NCI-H187 (cell line): ENCODE measurements at regions not wholly inside any gene's neighbourhood (a gene's known extent, or its start where the extent isn't known, plus 50 kb on each side); places are given as distances from the start of the nearest gene placed in this dataset.
A peak's percentile ranks its signal among the peaks of the same experiment; 100 is the strongest.
"Not testable (repeated sequence)": the region's sequence is repeated elsewhere in the genome, so short reads cannot be mapped to it uniquely, and the experiment has no call there.

Experiments
- DNase-seq, 2 experiments: peaks; one replicate each; lab custom pipeline; 2025; lab: John Stamatoyannopoulos, UW

DNA sequence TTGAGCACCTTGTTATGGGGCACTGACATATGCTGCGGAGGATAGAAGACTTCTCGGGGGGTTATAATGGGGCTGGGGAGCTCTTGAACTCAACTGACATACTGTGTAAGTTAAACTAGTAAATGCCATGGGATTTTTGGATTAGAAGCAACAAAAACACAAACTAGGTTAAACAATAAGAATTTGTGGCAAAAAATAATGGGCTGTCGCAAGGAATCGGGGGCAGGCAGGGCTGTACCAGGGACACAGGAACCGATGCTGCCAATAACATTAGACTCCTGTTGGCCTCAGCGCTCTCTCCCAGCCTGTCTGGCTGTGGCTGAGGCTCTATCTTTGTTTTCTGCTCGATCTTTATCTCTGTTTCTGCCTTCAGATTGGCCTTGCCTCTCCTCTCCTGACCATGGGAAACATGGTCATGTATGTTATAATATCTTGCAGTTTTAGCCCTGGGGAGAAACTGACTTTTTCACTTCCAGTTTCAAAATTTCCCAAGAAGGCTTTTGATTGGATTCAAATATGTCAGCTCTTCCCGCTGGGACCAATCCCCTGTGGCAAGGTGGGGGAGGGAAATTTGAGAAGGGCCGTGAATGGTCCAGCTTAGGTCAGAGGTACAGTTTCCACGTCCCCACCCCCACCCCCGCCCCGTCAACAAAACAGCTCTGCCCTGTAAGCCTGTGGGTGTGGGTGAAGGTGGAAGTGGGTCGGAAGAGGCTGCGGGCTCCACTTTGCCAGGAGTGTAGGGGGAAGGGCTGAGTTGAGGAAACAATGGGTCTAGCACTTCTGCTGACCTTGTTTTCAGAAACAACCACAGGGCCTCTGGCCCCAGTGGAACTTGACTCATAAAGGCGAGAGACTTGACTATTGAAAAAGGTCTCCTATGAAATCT lies 161.1 kb upstream of the TBL1XR1 start:
- DNase-seq, result no peak

DNA sequence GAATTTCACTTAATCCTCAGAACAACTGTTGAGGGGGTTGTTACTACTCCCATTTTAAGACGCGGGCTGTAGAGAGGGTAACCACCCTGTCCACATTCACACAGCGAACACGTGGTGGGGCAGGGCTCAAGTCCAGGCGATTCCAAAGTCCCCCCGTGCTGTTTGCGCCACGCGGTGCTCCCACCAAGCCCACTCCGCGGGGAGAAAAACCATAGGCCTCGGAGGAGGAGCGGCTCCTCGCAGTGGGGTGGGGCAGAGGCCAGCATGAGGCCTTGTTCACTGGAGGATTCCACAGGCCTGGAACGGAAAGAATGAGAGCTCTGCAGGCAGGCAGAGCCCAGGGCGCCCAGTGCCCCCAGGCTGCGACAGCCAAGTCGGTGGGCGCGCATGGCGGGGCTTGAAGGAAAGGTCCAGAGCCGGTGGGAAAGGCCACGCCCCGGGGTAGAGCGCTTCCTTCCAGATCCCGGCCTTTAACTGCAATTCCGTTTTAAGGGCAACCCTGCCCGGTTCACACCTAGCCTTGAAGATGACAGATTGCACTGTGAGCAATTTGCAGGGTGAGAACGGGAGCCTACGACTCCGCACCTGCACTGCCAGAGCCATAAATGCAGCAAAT lies 161.8 kb upstream of the TBL1XR1 start:
- no peak for DNase-seq

DNA sequence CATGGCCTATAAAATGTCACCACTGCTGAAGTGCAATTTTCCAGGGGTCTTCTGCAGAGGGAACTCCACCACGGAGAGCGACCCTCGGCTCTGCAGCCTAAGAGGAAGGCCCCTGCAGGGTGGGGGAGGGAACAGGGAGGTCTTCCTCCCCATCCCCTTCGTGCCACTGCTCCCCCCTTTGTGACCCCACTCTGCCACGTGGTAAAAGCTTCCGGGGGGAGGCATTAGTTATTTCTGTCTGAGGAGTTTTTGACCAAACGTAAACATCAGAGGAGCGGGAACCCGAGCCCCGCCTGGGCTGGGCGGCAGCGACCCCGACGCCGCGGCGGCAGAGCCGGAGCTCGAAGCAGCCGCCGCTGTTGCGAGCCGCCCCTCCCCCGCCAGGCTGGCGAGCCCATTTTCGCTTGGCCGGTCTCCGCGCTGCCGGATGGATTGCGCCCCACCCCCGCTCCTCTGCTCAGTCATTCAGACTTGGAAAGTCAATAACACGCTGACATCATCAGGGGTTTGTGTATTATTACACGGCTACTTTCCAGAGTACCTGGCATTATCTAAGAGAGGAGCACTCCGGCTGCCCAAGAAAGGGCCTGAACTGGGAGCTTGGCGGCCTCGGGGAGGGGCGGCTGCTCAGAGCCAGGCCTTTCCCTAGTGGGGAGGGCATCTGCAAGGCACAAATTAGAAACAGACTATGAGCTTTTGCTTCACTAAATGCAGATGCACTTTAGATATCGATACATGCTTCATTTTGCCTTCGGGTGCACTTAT lies 162.5 kb upstream of the TBL1XR1 start:
- peak; percentile 82 to 94 for DNase-seq

- no peak for DNase-seq
Measured at GRCh38 chr3:177361081-177361938, 164.0 kb upstream of the TBL1XR1 start.

GRCh38 chr3:177362626-177363025 lies 165.3 kb upstream of the TBL1XR1 start:
- DNase-seq, result no peak

DNA sequence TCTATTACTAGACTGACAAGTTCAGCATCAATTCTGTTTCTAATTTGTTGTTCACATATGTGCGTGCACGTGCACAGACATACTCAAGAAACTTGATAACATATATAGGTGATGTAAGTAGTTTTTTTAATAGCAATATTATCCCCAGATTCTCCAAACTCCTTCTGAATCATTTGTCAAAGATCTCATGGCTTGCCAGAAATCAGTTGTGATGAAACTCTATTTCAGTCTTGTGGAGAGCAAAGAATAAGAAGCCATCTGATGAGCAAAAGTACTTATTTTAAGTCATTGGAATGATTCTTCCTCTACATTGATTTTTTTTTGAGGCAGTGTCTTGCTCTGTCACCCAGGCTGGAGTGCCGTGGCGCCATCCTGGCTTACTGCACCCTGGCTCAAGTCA lies 167.0 kb upstream of the TBL1XR1 start:
- DNase-seq, result no peak

GRCh38 chr3:177365294-177365693 lies 168.0 kb upstream of the TBL1XR1 start:
- not testable (repeated sequence) for DNase-seq

GRCh38 chr3:177367788-177368187 lies 170.5 kb upstream of the TBL1XR1 start:
- DNase-seq, result no peak

GRCh38 chr3:177370246-177370822 lies 173.1 kb upstream of the TBL1XR1 start:
- no peak for DNase-seq

DNA sequence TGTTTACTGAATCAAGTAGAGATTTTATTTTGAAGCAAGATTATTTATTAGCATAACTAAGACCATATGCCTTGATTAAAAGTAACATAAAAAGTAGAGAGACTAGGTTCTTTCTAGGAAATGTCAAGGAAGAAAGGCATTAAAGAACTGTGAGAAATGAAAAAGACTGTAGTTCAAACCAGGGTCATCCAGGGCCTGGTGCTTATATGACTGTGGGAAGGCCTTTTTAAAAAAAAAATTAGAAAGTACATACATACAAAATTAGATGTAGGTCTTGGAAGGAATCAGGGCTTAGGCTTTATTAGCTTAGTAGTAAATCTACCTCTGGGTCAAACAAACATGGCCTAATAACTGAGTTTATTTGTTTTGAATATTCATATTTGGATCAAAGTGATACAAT lies 173.9 kb upstream of the TBL1XR1 start:
- no peak for DNase-seq

DNA sequence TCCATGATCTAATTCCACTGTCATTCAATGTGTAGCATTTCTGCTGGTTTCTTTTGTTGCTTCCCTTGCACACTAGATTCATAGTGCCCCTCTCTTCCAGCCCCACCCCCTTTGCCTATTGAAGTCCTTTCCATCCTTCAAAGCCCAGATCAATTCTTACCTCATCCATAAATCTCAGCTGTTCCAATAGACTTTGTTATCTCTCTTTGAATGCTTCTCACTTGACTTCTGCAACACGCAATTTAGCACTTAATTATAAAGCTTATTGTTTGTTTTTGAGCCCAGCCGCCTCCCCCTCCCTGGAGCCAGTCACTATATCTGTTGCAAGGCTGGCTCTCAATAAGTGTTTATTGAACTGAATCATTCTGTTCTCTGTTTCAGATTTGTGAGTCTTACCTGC lies 174.6 kb upstream of the TBL1XR1 start:
- DNase-seq, result no peak

DNA sequence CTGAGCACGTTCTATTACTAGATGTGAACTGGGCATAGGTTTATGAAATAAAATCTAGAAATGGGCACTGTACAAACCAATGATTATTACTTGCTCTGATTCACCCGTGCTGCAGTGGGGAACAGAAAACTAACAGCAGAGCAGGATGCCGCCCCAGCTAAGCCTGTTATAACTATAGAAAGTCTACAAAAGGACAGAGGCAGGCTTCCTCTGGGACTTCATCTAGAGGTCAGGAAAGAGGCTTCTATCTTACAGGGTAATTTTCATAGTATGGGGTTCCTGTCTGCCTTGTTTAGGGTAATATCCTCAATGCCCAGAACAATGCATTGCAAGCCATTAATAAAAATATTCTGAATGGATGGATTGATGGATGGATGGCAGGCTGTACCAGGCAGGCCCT lies 177.0 kb upstream of the TBL1XR1 start:
- no peak for DNase-seq

DNA sequence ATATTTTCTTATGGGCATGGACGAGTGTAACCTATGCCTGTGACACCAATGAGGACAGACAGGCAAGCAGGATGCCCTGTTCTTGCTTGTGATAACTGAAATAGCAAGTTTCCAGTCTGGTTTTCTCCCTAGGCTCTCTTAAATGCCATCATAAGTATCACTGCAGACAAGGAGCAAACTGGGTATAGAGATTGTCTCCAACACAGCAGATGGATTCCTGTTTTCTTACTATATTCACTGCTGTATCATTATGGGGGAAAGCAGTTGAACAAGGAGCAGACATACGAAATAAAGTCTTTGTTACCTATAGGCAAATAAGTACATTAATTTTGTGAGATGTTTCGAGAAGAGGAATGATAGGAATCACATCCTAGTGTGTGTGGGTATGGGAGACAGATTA lies 178.0 kb upstream of the TBL1XR1 start:
- DNase-seq, result no peak

GRCh38 chr3:177377166-177377565 lies 179.9 kb upstream of the TBL1XR1 start:
- DNase-seq, result no peak

DNA sequence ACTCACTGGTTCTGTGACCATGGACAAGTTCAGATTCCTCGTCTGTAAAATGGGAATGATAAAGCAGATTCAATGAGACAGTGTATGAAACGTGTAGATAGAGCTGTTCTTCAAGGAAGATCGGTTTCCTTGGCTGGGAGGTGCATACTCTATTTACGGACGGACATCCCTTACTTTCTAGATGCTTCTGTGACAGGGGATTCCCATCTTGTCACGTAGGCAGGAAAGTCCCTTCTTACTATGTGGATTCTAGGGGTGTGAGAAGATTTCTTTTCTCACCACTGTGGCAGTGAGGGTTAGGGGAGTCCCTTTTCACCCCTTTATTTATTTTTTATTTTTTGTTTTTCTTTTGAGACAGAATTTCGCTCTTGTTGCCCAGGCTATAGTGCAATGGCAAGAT lies 180.9 kb upstream of the TBL1XR1 start:
- no peak for DNase-seq

- DNase-seq, result no peak
Measured at GRCh38 chr3:177379045-177379444, 181.8 kb upstream of the TBL1XR1 start.

DNA sequence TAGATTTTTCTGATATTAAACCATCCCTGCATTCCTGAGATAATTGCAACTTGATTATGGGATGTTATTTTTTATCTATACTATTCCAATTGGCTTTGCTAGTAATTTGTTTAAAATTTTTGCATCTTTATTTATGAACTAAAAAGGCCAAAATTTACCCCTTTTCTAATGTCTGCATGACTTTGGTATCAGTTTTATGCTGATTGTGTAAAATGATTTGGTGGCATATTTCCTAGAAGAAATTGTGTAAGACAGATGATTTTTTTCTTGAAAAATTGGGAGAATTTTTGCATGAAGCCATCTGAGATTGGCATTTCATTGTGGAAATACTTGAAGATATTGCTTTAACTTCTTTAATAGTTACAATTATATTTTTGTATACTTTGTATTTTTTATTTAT lies 183.8 kb upstream of the TBL1XR1 start:
- DNase-seq, result no peak

GRCh38 chr3:177382944-177383343 lies 185.7 kb upstream of the TBL1XR1 start:
- DNase-seq, result no peak

GRCh38 chr3:177385186-177385585 lies 187.9 kb upstream of the TBL1XR1 start:
- no peak for DNase-seq

GRCh38 chr3:177385831-177386301 lies 188.6 kb upstream of the TBL1XR1 start:
- no peak for DNase-seq

DNA sequence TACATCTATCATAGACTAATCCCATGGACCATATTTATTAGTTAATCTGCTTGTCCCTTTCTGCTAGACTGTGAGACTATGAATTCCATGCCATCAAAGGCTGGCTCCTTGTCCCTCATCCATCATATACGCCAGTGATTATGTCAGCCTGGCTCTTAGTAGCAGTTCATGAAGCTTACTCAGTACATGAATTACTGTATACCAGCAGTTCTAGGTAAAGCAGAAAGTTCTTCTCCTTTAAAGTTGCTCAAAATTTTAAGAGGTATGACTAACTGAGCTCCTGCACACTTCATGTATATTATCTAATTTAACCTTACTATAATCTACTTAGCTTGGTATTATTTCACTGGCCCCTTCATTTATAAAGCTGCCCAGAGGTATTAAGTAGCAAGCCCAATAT lies 190.9 kb upstream of the TBL1XR1 start:
- no peak for DNase-seq
